HG03521 (cell line): ENCODE measurements at regions not wholly inside any gene's neighbourhood (a gene's known extent, or its start where the extent isn't known, plus 50 kb on each side); places are given as distances from the start of the nearest gene placed in this dataset.
A peak's percentile ranks its signal among the peaks of the same experiment; 100 is the strongest.

Source experiments
- ATAC-seq: cut with Tn5 transposase; IDR thresholded peaks from one replicate; pipeline ENCODE4 v1.9.1; 2021; ENCODE audit warnings: mild to moderate bottlenecking, moderate library complexity; ENCODE audit not compliant: unreplicated experiment

GRCh38 chr11:11177156-11177808 is 175.8 kb downstream of the CSNK2A3 start:
- no peak for ATAC-seq

DNA sequence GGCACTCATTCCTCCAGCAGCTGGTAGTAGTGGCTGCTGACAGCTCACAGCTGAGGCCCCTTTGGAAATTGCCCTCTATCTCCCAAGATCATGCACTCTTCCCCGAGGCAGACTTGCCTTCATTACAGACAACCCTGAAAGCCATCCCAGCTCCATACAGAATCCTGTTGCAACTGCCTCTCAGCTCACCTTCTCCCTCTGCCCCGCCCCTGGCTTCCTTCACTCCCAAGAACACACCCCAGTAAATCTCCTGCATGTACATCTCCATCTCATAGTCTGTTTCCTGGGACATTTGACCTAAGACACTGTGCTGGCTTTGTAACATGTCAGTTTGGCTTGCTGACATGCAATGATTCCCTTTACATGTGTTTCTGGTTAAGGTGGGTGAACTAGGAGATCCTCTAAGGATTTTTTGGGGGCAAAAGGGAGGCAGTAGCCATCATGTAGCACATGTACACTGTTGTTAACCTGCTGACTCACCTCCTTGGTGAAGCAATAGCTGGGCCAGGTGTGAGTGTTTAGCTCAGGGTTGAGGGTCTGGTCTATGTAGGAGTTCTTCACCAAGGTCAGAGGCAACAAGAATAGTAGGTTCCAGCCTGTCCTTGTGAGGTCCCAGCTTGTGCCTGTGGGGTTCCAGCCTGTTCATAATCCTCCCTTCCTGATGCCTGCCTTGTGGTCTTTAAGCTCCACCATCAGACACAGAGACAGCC is 179.6 kb downstream of the CSNK2A3 start:
- ATAC-seq, result no peak

DNA sequence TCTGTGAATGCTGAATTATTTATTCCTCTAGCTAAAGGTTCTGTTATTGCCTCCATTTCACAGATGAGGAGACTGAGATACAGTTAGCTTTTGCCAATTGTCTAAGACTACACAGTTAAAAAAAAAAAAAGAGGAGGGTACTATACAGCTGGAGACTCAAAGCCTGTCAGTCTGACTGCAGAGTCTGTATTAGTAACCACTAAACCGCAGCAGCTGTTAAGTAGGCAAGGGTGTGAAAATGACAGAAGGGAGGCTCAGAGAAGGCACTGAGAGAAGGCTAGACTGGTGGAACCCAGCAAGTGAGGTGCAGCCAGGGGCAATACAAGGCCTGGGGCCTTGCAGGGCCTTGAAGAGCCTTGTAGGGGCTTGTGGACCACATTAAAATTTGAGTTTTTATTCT is 181.2 kb downstream of the CSNK2A3 start:
- ATAC-seq, result peak; percentile 92

DNA sequence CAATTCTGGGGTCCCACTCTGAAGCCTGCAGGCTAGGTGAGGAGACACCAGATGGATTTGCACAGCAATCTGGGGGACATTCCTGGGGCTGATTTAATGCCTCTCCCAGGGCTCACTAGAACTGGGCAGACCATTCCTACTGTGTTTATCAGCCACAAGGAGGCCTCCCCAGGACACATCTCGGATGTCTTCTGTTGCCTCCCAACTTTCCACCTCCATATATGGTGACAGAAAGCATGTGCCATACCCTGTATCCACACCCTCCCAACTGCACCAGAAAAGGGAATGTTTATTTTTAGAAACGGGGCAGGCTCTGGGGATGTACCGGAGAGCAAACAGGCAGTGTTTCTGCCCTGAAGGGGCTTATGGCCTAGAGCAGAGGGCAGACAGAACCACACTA is 181.8 kb downstream of the CSNK2A3 start:
- ATAC-seq, result no peak

GRCh38 chr11:11170352-11171084 is 182.5 kb downstream of the CSNK2A3 start:
- no peak for ATAC-seq

DNA sequence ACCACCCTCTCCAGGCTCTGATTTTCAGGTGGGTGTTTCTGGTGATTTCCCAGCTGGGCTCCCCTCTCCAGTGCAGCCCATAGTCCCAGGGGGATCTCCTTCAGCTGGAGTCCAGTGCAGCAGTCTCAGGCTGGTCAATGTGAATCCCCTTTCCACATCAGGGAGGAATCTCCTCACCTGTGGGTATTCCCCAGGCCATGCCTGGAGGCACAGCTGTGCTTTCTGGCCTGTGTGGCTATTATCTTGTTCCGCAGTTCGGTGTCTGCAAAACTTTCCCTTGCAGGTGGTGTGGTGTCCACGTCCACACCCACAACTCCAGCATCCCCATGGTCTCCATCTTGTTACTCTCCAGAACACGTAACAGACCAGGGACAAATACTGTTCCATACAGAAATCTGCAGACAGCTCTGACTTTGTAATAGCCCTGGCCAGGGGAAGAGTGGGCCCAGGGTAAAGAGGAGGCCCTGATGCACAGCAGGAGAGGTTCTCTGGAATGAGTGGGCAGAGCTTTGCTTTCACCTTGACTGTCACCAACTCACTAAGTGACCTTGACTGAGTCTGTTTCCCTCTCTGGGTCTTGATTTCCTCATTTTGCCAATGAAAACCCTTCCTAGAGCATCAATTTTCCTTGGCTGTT is 183.2 kb downstream of the CSNK2A3 start:
- no peak for ATAC-seq

DNA sequence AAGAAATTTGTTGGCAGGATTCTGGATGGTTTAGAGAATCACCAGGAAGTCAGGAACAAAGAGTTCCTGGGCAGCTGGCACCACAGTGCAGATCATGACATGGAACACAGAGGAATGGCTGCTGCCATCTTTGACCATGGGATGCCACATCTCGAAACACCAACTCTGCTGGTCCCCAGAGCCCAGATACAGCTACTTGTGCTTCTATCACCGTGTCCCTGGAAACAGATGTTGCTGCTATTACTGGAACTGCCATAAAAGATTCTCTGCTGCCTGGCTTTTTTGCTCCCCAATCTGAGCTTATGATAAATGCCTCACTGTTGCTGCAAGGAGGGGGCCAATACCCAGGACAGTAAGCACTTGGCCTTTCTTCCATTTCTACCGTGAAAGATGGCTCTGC is 185.2 kb downstream of the CSNK2A3 start:
- no peak for ATAC-seq

- ATAC-seq, result no peak
These were observed 188.7 kb downstream of the CSNK2A3 start for GRCh38 chr11:11164334-11164690.

GRCh38 chr11:11163669-11164333 is 189.2 kb downstream of the CSNK2A3 start:
- no peak for ATAC-seq

- no peak for ATAC-seq
These were observed 189.8 kb downstream of the CSNK2A3 start for GRCh38 chr11:11163236-11163635.

DNA sequence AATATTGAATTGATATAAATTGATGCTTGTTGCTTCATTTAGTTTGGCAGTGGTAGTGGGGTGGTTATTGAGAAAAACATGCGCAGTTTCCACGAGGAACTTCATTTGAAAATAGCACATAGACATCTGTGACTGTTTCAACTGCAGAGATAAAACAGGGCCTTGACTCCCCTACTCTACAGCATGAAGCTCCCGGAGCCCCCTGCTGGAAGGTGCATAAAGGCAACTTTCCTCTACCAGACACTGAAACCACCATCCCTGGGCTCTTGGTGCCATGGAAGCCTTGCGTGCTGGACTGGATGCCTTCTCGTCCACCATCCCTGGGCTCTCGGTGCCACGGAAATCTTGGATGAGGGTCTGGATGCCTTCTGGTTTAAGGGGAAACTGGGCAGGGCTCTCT is 195.9 kb downstream of the CSNK2A3 start:
- no peak for ATAC-seq

- ATAC-seq, result no peak
These were observed 196.9 kb downstream of the CSNK2A3 start for GRCh38 chr11:11155962-11156815.

DNA sequence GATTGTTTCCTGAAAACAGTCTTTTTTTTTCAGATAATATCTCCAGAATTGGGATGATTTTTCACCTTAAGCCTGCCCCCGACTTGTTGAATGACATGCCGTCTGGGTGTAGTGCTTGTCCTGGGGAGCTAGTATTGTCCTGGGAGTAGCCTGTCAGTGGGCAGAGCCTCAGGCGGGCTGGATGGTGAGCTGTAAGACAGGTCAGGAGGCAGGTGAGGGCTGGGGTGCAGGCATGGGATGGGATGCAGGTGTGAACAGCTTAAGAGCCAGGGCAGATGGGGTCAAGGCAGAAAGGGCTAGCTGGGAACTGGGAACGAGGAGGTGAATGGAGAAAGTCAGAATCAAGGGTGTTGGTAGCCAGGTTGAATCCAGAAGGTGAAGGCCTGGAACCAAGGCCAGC is 200.2 kb downstream of the CSNK2A3 start:
- ATAC-seq, result no peak

GRCh38 chr11:11149671-11150459 is 203.2 kb downstream of the CSNK2A3 start:
- no peak for ATAC-seq

GRCh38 chr11:11148596-11148995 is 204.5 kb downstream of the CSNK2A3 start:
- ATAC-seq, result no peak

DNA sequence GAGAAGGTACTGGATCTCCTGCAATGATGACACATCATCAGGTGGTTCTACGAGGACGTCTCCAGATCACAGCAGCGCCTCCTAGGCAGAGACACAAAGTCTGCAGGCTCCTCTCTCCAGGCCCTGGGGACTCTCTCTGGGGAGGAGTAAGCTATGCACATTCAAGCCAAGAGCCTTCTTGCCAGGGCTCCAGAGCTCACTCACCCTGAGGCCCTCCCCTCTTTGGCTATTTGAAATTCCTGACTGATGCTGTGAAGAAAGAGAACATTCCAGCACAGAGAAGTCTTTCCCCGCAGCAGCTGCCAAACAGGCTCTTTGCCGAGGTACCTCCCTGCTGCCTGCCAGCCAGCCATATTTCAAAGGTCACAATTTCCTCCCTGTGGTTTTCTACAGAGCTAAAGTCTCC is 204.9 kb downstream of the CSNK2A3 start:
- ATAC-seq, result no peak

DNA sequence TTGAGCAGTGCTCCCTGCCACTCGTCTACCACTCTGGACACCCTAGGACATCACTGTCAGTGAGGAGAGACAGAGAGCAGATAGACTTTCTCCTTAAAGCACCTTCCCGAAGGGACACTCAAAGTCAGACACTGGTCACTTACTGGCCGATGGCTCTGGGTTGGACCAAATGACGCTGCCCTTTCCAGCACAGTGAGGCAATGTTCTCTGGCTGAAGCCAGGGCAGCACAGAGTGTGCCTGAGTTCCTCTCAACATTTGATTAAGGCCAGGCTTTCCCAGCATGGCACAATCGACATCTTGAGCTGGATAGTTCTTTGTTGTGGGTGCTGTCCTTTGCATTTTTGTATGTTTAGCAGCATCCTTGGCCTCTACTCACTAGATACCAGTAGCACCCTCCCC is 206.2 kb downstream of the CSNK2A3 start:
- ATAC-seq, result no peak

DNA sequence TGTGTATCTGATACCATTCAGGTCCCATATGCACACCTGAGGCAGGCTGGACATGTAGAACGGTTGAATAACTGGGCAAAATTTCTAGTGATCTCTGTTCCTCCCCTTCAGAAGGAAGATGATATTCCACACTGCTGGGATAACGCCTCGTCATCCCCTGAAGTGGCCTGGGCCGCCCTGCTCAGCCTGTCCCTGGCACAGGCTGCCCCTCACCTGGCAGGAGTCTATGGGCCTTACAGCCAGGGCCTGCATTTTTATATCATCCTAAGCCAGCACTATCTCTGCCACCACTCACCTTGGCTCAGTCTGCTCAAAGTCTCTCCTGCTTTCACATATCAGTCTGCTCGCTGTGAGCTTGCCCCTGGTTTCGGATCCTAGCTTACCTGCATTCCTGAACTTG is 209.2 kb downstream of the CSNK2A3 start:
- ATAC-seq, result no peak

DNA sequence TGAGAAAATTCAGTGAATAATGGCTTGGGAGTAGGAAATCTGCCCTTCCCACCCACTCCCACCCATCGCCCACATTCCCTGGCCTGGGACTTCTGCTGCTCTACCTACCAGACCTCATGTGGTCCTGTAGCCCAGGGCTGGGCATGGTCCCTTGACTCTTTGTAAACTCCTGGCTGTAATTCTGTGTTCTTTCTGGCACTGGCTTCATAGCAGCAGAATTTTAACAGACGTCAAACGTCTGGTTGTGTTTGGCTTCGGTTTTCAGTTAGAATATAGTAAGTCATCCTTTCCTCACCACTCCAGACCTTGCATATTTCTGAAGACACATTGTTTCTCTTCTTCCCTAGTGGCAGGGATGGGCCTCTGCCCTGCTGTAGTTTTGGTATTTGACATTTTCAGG is 210.6 kb downstream of the CSNK2A3 start:
- no peak for ATAC-seq
